Astrocyte of the spinal cord (primary cell): ENCODE measurements at regions not wholly inside any gene's neighbourhood (a gene's known extent, or its start where the extent isn't known, plus 50 kb on each side); places are given as distances from the start of the nearest gene placed in this dataset.

ENCODE experiments used
- DNase-seq: peaks from one replicate; pipeline ENCODE4 v3.0.0; 2011; ENCODE audit warnings: low read depth, low spot score
- H3K4me3 ChIP-seq: 2 replicates; pipeline ENCODE4 v1.5.1; 2011; ENCODE audit warnings: low read depth, mild to moderate bottlenecking, low read length, moderate library complexity
- in situ Hi-C: cut with HindIII; loops from 2 replicates; pipeline ENCODE4 v1.10.0; 2017; ENCODE audit warnings: low sequenced_read_pairs
- TF ChIP-seq, protein P1 (sequence below): IDR thresholded peaks from 2 replicates; pipeline ENCODE4 v1.5.1; 2012; ENCODE audit warnings: low read depth, mild to moderate bottlenecking, low read length, inconsistent platforms

DNA sequence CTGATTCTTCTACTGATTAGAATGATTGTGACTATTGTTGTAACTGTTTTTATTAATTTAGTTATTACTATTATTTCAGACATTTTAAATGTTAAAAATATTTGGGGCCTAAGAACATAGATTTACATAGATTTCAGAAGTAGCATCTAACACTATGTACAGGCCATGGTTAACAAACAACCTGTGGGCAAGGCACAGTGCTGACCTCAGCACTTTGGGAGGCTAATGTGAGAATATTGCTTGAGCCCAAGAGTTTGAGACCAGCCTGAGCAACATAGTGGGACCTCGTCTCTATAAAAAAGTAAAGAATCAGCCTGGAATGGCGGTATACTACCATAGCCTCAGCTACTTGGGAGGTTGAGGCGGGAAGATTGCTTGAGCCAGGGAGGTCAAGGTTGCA lies 69.1 kb upstream of the CNTN4 start:
- TF ChIP-seq, protein P1, sequence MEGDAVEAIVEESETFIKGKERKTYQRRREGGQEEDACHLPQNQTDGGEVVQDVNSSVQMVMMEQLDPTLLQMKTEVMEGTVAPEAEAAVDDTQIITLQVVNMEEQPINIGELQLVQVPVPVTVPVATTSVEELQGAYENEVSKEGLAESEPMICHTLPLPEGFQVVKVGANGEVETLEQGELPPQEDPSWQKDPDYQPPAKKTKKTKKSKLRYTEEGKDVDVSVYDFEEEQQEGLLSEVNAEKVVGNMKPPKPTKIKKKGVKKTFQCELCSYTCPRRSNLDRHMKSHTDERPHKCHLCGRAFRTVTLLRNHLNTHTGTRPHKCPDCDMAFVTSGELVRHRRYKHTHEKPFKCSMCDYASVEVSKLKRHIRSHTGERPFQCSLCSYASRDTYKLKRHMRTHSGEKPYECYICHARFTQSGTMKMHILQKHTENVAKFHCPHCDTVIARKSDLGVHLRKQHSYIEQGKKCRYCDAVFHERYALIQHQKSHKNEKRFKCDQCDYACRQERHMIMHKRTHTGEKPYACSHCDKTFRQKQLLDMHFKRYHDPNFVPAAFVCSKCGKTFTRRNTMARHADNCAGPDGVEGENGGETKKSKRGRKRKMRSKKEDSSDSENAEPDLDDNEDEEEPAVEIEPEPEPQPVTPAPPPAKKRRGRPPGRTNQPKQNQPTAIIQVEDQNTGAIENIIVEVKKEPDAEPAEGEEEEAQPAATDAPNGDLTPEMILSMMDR, result no peak
- no peak overlapping the region for H3K4me3 ChIP-seq
- in situ Hi-C loops, result no loop called here
- DNase-seq, result no peak

DNA sequence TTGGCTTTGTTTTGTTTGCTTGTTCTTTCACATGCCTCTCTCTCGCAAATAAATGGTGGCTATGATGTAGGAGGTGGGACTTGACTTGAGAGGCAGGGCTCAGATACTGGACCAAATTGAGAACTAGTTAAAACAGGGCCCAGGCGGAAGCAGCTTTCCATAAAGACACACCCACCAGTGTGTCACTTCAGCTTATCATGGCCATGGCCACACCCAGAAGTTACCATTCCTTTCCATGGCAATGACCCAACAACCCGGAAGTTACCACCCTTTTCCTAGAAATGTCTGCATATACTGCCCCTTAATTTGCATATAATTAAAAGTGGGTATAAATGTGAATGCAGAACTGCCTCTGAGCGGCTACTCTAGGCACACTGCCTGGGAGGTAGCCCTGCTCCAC lies 62.6 kb upstream of the CNTN4 start:
- TF ChIP-seq, protein P1, result no peak
- no peak overlapping the region for H3K4me3 ChIP-seq
- in situ Hi-C loops, result no loop called here
- DNase-seq, result no peak

DNA sequence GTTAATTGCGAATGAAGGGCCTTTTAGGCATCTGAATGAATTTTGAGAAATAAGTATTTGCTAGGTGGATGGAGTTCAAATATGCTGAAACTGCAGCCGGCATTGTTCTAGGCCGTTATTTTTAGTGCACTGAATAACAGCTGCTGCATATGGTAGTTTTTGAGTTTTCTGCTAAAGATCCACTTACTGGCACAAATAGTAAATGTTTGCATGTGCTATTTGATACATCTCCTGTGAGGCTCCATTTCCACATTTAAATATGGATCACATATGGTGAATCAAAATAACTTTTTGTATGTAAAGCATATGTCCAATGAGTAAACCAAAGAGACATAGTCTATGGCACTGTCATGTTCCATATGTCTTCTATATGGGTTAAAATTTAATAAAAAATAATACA lies 56.7 kb upstream of the CNTN4 start:
- DNase-seq, result no peak
- no peak overlapping the region for H3K4me3 ChIP-seq
- TF ChIP-seq, protein P1, result no peak
- in situ Hi-C loops, result no loop called here
